Nucleus accumbens (tissue), 56 donors: ENCODE measurements at regions not wholly inside any gene's neighbourhood (a gene's known extent, or its start where the extent isn't known, plus 50 kb on each side); places are given as distances from the start of the nearest gene placed in this dataset.
A peak's percentile ranks its signal among the peaks of the same experiment; 100 is the strongest.
"Not testable (repeated sequence)": the region's sequence is repeated elsewhere in the genome, so short reads cannot be mapped to it uniquely, and the experiment has no call there.

ENCODE experiments used
- DNase-seq, 56 donors: peaks; one replicate each; lab custom pipeline; 2025; lab: John Stamatoyannopoulos, UW

DNA sequence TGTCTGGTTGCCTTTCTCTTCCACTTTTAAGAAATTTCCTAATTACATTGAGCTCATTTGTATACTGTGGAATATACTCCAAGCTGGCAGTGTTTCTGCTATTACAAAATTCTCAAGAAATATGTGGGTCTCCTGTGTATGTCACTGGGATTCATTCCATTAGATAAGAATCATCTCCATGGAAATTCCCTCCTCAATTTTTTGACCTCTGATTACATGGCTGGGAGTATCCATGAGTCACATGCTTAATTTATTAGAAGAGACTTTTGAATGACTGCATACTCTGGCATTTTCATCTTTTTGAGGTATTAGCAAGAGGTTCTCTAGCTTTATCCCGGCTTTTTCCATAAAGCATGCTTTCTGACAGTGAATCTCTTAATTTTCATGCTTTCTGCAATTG lies 665.5 kb upstream of the CNTNAP5 start:
- DNase-seq, result no peak

DNA sequence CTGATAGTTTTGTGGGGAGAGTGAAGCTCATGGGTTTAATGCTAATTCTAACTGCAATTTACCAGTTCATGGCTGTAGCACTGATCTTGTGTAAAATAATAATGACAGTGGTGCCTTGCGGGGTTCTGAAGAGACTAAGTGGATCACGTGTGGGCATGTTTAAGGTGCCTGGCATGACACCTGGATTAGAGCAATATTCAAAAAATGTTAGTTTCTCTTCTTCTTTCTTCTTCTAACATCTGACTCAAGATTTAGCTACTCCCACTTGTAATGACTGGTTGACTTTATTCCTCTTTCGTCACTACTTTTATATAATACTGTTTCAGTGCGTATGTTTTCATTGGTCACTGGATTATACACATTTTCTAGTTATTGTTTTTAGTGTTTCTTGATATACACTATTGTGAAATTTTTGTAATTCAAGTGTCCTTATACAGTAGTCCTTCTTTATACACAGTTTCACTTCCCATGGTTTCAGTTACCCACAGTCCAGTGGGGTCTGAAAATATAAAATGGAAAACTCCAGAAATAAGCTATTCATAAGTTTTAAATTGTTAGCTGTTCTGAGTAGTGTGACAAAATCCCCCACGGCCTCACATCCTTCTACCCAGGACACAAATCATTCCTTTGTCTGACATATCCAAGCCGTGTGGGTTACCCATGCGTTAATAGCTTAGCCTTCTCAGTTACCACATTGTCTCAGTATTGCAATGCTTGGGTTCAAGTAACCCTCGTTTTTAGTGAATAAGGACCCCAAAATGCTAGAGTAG lies 662.2 kb upstream of the CNTNAP5 start:
- DNase-seq, result no peak

DNA sequence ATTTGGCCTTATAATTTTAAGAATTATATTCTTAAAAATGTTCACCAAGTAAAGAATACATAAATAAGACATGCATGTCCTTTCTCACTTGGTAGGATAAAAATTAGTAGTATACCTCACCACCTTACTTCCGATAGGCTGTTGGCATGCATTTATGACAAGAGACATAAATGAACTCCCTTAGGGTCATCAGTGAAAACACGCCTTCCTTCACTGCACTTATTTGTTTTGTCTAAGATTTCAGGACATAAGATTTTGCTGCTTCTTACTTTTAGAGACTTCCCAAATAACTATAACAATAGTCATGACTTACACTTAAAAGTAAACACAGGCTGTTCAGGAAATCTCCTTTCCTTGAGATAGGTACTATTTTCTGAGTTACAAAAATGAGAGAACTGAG lies 661.3 kb upstream of the CNTNAP5 start:
- DNase-seq, result no peak

DNA sequence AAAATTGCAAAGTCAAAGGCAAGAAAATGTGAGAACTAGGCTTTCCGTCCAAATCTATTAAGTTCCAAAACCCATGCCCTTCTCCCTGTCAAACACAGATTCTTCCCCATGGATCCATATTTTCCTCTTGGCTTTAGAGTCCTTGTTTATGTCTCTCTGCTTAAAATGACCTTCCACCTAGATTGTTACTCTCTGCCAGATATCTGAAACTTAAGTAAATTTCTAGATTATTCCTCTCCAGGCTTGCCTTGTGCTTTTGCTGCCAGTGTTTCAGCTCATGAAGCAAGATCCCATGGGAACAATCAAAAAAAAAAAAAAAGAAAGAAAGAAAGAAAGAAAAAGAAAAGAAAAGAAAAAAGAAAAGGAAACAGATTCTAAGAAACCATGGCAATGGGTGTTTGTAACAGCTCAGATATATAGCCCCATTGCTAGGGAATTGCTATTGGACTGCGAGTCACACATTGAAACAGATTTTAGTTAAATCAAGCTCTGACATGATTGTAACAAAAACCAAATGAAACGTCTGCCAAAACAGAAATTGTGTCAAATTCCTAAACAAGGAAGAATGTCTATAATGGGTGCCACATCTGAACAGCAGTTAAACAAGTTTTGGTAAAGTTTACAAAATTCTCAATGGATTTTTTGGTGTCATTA lies 660.7 kb upstream of the CNTNAP5 start:
- DNase-seq, result no peak

DNA sequence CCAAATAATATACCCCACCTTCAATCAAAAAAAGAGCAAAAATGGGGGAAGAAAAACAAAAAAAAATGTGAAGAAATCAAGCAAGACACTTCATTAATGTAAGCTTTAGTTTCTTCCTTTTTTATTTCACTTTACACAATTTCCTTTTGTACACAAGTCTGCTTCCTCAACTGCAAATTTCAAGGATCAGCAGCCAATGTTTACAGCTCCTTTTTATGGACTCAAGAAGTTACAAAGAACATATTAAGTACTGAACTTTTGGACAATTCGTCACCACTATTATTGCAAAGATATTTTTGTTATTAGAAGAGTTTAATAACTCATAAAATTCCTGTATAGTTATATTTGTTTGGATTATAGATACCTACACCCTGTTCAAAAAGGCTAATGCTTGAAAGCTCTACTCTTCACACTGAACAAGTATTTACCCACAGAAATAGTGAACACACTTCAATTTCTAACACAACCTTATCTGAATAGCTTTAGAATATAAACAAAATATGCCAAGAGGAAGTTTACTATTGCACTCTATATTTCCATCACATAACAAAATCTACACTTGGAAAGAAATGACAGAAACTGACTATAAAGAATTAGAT lies 658.7 kb upstream of the CNTNAP5 start:
- DNase-seq, result no peak

DNA sequence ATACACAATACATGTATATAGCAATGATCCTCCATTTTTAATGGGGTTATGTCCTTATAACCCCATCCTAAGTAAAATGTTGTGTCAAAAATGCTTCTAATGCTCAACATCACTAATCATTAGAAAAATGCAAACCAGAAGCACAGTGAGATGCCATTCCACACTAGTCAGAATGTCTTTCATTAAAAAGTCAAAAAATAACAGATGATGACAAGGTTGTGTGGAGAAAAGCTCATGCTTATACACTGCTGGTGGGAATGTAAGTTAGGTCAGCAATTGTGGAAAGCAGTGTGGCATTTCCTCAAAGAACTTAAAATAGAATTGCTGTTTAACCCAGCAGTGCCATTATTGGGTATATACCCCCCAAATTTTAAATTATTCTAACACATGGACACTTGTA lies 654.9 kb upstream of the CNTNAP5 start:
- no peak for DNase-seq

DNA sequence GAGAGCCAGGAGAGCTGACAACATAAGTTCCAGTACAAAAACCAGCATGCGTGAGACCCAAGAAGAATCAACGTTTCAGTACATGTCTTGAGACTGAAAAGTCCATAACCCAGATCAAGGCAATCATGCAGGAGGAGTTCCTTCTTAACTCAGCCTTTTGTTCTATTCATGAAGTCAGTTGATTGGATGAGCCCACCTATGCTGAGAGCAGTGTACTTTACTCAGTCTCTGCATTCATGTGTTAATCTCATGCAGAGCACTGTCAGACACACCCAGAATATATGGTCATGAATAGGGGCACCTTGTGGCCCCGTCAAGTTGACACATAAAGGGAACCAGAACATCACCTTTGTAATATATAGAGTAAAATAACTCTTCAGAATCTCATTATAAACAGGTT lies 653.6 kb upstream of the CNTNAP5 start:
- DNase-seq, result no peak

DNA sequence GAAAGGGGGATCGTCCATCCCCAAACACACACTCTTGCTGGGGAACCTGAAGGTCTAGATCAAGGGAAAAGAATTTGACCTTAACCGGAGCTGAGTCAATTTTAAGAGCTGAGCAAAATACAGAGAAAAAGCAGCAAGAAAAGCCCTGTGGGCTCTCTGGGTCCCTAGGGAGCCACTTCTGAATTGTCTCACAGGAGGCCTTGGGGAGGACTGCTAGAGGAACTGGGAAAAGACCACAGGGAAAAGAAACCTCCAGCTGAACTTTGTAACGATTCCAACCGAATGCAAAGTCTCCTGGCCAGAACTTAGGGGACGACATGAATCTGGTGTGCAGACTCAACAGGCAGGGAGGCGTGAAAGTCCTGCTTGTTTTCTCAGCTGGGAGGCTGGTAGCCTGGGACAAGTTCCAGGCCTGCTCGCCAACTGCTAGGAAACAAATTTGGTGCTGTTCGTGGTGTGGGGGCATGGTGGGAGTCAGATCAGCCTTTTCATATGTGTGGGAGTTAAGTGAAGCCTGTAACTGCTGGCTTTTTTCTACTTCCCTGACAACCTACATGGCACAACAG lies 644.6 kb upstream of the CNTNAP5 start:
- peak in 7 of 56 donors; percentile 3 to 17 (median 5) for DNase-seq

DNA sequence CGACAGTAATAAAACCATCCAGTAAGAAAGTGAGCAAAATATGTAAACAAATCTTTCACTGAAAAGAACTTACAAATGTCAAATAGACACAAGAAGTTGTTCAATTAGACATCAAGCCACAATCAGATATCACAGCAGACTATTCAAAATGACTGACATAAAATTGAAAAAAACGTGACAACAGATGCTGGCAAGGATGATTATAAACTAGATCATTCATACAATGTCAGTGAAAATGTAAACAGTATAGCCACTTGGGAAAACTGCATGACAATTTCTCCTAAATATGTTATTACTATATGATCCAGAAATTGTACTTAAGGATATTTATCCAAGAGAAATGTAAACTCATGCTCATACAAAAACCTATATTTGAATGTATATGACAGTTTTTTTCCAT lies 609.4 kb upstream of the CNTNAP5 start:
- no peak for DNase-seq

DNA sequence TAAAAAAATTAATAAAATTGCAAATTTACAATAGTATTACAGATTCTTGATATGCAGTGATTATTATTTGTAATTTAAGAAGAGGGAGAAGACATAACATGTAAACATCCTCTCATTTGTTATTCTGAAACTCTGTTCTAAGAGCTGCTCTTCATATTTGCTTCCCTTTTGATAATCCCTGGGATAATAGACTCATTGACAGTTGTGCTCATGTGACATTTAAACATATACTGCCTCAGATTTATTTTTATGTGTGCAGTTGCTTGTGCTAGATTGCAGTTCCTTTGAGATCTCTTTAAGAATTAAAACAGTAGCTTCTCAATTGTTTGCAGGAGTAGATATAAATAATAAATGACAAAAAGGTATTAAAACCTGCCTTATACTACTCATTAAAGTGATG lies 605.1 kb upstream of the CNTNAP5 start:
- no peak for DNase-seq

DNA sequence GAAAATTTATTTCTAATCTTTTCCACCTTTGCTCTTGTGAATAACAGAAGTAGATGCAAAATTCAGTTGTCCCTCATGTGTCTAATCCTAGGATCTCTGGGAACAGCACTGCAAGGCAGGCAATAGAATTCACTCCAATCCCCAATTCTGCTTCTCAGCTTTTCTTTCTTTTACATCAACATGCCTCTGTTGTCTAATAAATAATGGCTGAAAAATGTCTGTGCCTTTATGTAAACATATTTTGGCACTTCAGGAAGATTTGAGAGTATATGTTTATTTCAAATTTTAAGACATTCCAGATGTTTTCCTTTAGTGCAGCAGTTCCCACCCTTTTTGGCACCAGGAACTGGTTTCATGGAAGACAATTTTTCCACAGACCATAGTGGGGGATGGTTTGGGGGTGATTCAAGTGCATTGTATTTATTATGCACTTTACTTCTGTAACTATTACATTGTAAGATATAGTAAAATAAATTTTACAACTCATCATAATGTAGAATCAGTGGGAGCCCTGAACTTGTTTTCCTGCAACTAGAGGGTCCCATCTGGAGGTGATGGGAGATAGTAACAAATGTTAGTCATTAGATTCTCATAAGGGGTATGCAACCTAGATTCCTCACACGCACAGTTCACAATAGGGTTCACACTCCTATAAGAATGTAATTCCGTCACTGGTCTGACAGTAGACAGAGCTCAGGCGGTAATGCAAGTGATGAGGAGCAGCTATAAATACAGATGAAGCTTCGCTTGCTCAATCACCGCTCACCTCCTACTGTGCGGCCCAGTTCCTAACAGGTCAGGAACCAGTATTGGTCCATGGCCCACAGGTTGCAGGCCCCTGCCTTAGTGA lies 590.3 kb upstream of the CNTNAP5 start:
- DNase-seq, result no peak

DNA sequence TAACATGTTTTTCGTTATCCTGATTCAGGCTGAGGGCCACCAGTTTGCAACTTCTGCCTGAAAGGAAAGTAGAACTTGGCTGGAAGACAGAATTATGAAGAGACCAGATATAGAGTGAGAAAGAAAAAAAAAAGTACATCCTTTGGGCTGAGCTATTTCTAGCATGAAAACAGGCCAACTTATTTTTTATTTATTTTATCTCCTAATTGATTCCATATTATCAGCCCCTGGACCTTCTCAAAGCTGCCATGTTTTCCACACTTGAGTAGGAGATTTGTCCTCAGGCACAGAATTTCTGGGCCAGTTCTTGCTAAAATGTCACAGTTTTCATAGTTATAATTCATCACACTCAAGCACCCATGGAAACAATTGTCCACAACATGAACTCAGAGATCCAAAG lies 586.8 kb upstream of the CNTNAP5 start:
- DNase-seq, result no peak

DNA sequence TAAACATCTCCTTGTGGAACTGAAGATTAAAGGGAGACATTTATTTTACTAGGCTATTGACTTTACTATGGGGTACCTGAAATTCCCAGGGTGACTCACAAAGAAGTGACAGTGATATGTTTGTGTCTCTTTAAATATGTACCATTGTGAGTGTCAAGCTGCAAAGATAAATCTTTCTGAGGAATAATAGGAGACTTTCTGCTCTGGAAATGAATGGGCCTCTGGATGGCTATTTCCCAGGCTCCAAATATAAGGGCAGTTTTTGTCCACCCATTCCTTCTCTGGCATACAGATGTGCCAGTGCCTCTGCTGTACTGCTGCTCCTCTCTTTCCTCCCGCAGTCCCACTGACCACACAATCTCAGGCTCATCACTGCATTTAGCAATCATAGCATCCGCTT lies 586.4 kb upstream of the CNTNAP5 start:
- DNase-seq, result no peak

DNA sequence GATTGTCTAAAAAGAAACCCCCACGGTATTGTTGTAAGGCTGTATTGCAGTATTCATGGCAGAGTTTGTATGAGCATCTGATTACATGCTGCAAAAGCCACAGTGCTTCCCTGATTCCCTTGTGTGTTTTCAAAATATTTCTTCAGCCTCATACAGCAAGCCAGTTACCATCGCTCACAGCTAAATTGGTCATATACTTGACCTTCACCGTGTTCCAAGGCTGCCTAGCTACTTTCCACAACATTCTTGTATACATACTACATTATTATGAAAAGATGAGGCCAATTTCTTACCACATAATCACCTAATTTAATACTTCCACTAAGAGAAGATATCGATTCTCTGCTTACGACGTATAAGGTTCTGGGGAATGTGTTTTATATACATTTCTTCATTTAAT lies 576.3 kb upstream of the CNTNAP5 start:
- DNase-seq, result no peak

DNA sequence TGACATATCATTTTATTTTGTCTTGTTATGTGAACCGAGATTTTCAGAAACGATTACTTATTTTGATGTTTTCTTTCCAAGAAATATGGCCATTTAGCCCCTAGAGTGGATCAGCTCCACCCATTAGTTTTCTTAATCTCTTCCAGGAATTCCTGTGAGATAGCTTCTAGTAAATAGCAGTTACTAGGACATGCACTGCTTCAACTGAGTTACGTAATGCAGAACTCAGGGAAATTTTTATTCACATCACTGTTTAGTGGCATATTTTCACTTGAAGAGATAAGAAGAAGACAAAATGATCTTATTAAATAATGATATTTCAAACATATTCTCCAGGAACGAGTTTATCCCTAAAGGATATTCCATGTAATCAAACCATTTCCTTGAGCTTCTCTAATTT lies 573.5 kb upstream of the CNTNAP5 start:
- DNase-seq, result no peak

DNA sequence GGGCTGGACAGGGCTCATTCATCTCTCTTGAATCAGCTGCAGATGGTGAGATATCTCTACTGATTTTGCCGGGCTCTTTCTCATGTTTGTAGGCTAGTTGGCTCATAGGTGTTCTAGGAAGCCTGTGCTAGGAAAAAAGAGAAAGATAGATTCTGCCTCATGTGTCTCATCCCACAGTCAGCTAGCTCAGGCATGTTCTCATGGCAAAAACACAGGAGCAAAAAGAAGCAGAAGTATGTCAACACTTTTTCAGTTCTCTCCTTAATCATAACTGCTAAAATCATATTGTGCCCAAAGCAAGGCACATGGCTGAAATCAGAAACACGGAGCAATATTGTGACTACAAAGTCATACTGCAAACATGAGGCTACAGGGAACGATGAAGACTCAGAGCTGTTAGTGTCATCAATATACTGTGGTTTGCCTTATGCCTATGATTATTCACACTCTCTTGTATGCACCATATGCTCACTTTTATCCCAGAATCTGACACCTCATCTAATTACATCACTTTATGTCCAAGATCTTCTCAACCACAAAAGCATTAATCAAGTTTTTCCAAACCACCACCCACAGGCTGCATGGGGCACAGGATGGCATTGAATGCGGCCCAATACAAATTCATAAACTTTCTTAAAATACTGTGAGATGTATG lies 571.9 kb upstream of the CNTNAP5 start:
- no peak for DNase-seq

DNA sequence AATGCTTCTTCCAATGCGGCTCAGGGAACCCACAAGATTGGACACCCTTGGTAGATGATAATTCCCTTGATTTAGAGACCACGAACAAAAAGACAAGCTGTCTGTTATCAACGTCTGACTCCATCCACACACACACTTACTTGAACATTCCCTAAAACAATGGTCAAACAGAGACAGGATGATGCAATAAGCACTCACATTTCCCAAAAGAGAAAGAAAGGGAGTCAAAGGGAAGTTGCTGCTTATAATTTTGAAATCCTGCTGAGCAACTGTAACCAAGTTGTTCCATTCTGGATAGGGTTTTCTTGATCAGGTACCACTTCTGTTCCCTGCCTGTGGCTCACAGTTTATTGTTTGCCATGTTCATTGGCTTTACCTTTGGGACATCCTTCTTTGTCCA lies 571.3 kb upstream of the CNTNAP5 start:
- no peak for DNase-seq

DNA sequence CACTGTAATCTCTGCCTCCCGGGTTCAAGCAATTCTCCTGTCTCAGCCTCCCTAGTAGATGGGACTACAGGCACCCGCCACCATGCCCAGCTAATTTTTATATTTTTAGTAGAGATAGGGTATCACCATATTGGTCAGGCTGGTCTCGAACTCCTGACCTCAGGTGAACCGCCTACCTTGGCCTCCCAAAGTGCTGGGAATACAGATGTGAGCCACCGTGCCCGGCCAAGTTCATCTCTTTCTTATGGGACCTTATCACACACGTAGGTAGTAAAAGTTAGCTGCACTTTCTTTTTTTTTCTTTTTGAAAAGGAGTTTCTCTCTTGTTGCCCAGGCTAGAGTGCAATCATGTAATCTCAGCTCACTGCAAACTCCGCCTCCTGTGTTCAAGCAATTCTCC lies 569.9 kb upstream of the CNTNAP5 start:
- DNase-seq, result not testable (repeated sequence)

DNA sequence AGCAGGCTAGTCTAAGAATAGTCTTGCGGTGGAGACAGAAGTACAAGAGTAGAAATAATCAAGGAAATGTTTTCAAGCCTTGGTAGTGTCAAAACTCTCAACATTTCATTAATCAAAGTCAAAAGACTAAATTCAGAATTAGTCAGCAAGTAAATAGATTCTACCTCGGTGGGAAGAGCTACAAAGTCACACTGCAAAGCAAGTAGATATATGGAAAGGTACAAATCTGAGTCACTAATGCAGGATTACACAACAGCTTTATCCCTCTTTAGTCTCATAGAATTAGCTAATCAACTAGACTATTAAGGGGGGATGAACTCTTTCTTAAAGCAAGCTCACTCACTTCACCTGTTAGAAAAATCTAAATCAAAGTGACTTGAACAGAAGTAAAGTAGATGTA lies 568.7 kb upstream of the CNTNAP5 start:
- DNase-seq, result no peak

DNA sequence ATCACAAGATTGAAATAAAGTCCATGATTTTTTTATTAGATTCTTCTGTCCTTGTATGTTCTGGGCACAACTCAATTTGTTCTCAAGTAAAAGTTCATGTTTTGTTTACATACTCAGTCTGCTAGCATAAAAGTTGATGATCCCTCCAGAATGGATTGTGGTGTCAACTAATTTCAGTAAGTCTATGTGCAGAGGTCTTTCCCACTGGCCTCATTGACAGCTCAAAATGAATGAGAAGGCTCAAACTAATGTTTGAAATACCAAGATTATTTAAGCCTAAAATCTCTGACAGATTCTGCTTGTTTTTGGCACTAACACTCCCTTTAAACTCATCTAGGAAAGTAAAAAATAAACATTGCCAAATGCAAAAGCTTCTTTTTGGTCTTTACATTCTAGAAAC lies 561.2 kb upstream of the CNTNAP5 start:
- no peak for DNase-seq
